IMR-90 (cell line): ENCODE measurements at regions not wholly inside any gene's neighbourhood (a gene's known extent, or its start where the extent isn't known, plus 50 kb on each side); places are given as distances from the start of the nearest gene placed in this dataset.

Experiments used
- ATAC-seq: fragments of 200-7000 bp; cut with Tn5 transposase; 2 replicates; pipeline ENCODE4 v1.9.1; 2020; ENCODE audit warnings: low read depth, mild to moderate bottlenecking, moderate library complexity
- BruUV-seq: library from RNA; stranded (reverse); fragments of 400-500 nt; replicated peaks from 2 replicates; lab custom pipeline; 2021; lab: Mats Ljungman, UMichigan
- CTCF ChIA-PET: fragments of 300-600 bp; formaldehyde crosslinking; extraction: SDS; loops from one replicate; lab custom pipeline; 2021; ENCODE audit warnings: antibody characterized with exemption; lab: Yijun Ruan, JAX
- POLR2A ChIA-PET: fragments of 300-600 bp; sonication (Branson Sonifier 250); formaldehyde crosslinking; loops from one replicate; lab custom pipeline; 2022; ENCODE audit warnings: antibody characterized with exemption; ENCODE audit not compliant: unreplicated experiment; lab: Charles Lee
- DNase-seq: peaks from one replicate; pipeline ENCODE4 v3.0.0; 2013
- H2AFZ ChIP-seq: replicated peaks from 2 replicates; pipeline ENCODE3; 2013; ENCODE audit warnings: low read length, mild to moderate bottlenecking; ENCODE audit not compliant: poor library complexity
- H2AK5ac ChIP-seq: 2 replicates; pipeline ENCODE4 v1.6.1; 2013; ENCODE audit warnings: low read depth, low read length, inconsistent platforms
- H2AK9ac ChIP-seq: replicated peaks from 2 replicates; pipeline ENCODE3; 2013; ENCODE audit warnings: mild to moderate bottlenecking, low read depth, low read length, moderate library complexity; ENCODE audit not compliant: poor library complexity
- H2BK120ac ChIP-seq: 2 replicates; pipeline ENCODE4 v1.6.1; 2013; ENCODE audit warnings: low read depth, low read length, inconsistent platforms
- H2BK15ac ChIP-seq: 3 replicates; pipeline ENCODE4 v1.6.1; 2013; ENCODE audit warnings: low read depth, low read length, inconsistent platforms
- H2BK20ac ChIP-seq: 2 replicates; pipeline ENCODE4 v1.6.1; 2013; ENCODE audit warnings: low read depth, mild to moderate bottlenecking, inconsistent platforms, low read length, moderate library complexity
- H2BK5ac ChIP-seq: 2 replicates; pipeline ENCODE4 v1.6.1; 2013; ENCODE audit warnings: mild to moderate bottlenecking, low read depth, low read length, inconsistent platforms; ENCODE audit not compliant: poor library complexity, severe bottlenecking
- H3K14ac ChIP-seq: replicated peaks from 2 replicates; pipeline ENCODE4 v1.6.1; 2013; ENCODE audit warnings: low read depth, low read length, inconsistent platforms
- H3K18ac ChIP-seq: 2 replicates; pipeline ENCODE4 v1.6.1; 2013; ENCODE audit warnings: low read depth, low read length, control low read depth
- H3K23ac ChIP-seq: 2 replicates; pipeline ENCODE4 v1.6.1; 2013; ENCODE audit warnings: low read depth, low read length, inconsistent platforms
- H3K27ac ChIP-seq: 2 replicates; pipeline ENCODE4 v1.5.1; 2013; ENCODE audit warnings: mild to moderate bottlenecking, control low read depth, low read length; ENCODE audit not compliant: insufficient read depth
- H3K27me3 ChIP-seq: 2 replicates; pipeline ENCODE4 v1.6.1; 2013; ENCODE audit warnings: low read length; ENCODE audit not compliant: control insufficient read depth, insufficient read depth
- H3K36me3 ChIP-seq: 2 replicates; pipeline ENCODE4 v1.6.1; 2013; ENCODE audit warnings: low read length, mixed read lengths; ENCODE audit not compliant: control insufficient read depth, insufficient read depth
- H3K4ac ChIP-seq: 2 replicates; pipeline ENCODE4 v1.6.1; 2013; ENCODE audit warnings: low read depth, low read length, inconsistent platforms
- H3K4me1 ChIP-seq: 2 replicates; pipeline ENCODE4 v1.6.1; 2013; ENCODE audit warnings: low read length, mixed read lengths; ENCODE audit not compliant: control insufficient read depth, insufficient read depth
- H3K4me2 ChIP-seq: 2 replicates; pipeline ENCODE4 v1.6.1; 2013; ENCODE audit warnings: low read depth, mild to moderate bottlenecking, control low read depth, low read length, moderate library complexity
- H3K4me3 ChIP-seq: 2 replicates; pipeline ENCODE4 v1.5.1; 2013; ENCODE audit warnings: low read depth, mild to moderate bottlenecking, control low read depth, low read length, moderate library complexity; ENCODE audit not compliant: insufficient read depth
- H3K56ac ChIP-seq: 2 replicates; pipeline ENCODE4 v1.6.1; 2013; ENCODE audit warnings: low read length, inconsistent platforms; ENCODE audit not compliant: insufficient read depth; ENCODE audit errors: extremely low read depth
- H3K79me1 ChIP-seq, 2 experiments: 2 replicates each; pipeline ENCODE4 v1.6.1; 2013; ENCODE audit warnings: low read length in 2 of 2, inconsistent platforms in 1 of 2, low read depth in 1 of 2
- H3K9ac ChIP-seq: 2 replicates; pipeline ENCODE4 v1.6.1; 2013; ENCODE audit warnings: low read depth, low read length, control low read depth
- H3K9me1 ChIP-seq: 2 replicates; pipeline ENCODE4 v1.6.1; 2013; ENCODE audit warnings: low read length, inconsistent platforms; ENCODE audit not compliant: insufficient read depth
- H3K9me3 ChIP-seq: 2 replicates; pipeline ENCODE4 v1.6.1; 2013; ENCODE audit warnings: low read length; ENCODE audit not compliant: control insufficient read depth, insufficient read depth
- H4K20me1 ChIP-seq: 2 replicates; pipeline ENCODE4 v1.6.1; 2013; ENCODE audit warnings: low read length, inconsistent platforms; ENCODE audit not compliant: insufficient read depth
- H4K5ac ChIP-seq: 2 replicates; pipeline ENCODE4 v1.6.1; 2013; ENCODE audit warnings: mild to moderate bottlenecking, low read depth, low read length, control low read depth
- H4K8ac ChIP-seq, 2 experiments: 2 replicates each; pipeline ENCODE4 v1.6.1; 2013; ENCODE audit warnings: low read depth in 2 of 2, low read length in 2 of 2, control low read depth in 1 of 2, inconsistent platforms in 1 of 2
- H4K91ac ChIP-seq: 2 replicates; pipeline ENCODE4 v1.6.1; 2013; ENCODE audit warnings: low read depth, low read length, inconsistent platforms; ENCODE audit not compliant: insufficient read depth
- CTCF ChIP-seq: conservative IDR thresholded peaks from 2 replicates; pipeline ENCODE4 v1.5.1; 2012; ENCODE audit warnings: mild to moderate bottlenecking, low read depth, low read length, improper control_type of control experiment
- MXI1 ChIP-seq: IDR thresholded peaks from 2 replicates; pipeline ENCODE4 v1.6.1; 2012; ENCODE audit warnings: low read depth, mild to moderate bottlenecking, low read length, moderate library complexity, borderline replicate concordance
- POLR2A ChIP-seq: IDR thresholded peaks from 2 replicates; pipeline ENCODE4 v1.6.1; 2012; ENCODE audit warnings: mild to moderate bottlenecking, low read depth, low read length
- SMC3 ChIP-seq: fragments of 150-350 bp; IDR thresholded peaks from 2 replicates; pipeline ENCODE4 v1.6.1; 2016; ENCODE audit warnings: low read depth, mild to moderate bottlenecking, antibody characterized with exemption, low read length, moderate library complexity
- WGBS, 2 experiments: methylation state at CpG; one replicate each; pipeline versions ENCODE4 v1.1.5 to v1.1.7; 2013; ENCODE audit warnings: missing lambda C conversion rate in 2 of 2; ENCODE audit not compliant: insufficient read length in 1 of 2; ENCODE audit errors: extremely low coverage in 2 of 2; 5-methylcytosine and 5-hydroxymethylcytosine counted together
- dilution Hi-C: fragments of 300-500 bp; cut with HindIII; formaldehyde crosslinking; loops from one replicate; pipeline ENCODE4 v1.14.3; 2018; ENCODE audit warnings: low sequenced_read_pairs; ENCODE audit not compliant: unreplicated experiment
- in situ Hi-C: fragments of 300-500 bp; cut with MboI; formaldehyde crosslinking; loops from 3 replicates; pipeline ENCODE4 v1.14.3; 2019; ENCODE audit warnings: low sequenced_read_pairs, inconsistent platforms, mixed read lengths
- intact Hi-C: fragments of 100-400 bp; cut with micrococcal nuclease; formaldehyde crosslinking; loops from 2 replicates; pipeline ENCODE4 v1.10.0; 2022

DNA sequence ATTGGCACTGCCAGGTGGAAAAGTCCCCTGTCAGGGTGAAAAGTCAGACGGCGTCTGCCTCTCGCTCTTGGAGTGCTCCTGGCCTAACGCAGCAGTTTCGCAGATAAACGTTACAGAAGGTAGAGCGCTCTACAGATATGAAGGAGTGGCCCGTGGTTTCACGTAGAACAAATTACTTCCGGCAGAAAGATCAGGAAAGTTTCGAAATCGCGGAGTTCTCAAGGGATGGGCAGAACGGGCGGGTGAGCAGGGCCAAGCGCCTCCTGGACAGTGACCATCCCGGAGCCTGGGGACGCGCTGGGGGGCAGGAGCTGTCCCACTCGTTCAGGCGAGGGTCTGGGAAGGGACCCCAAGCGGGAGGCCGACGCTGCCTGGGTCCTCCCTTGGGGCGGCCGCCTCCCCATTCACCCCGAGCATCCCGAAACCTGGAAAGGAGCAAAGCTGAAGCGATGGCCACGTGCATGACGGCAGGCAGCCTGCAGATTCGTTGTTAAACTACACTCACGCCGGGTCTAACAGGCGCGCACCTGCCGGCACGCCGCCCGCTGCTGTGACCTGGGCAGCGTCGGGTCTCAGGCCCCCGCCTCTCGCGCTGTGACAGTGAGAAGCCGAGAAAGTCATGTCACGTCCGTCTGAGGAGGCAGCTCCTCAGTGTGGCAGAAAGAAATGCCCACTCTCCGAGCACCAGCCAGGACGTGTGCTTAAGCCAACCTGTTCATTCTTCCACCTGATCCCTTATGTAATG is 122.9 kb upstream of the SALL3 start:
- Histone ChIP-seq H3K9ac (no peak overlapping the region), H3K9me3 (peaks cover 54% of the 10 kb centered on the region), H3K27ac (no peak overlapping the region), H2BK120ac (no peak overlapping the region), H2AK9ac (no peak overlapping the region), H3K23ac (no peak overlapping the region), H3K36me3 (no peaks in the 10 kb centered on the region), H3K56ac (no peak overlapping the region), H4K91ac (no peak overlapping the region), H3K4me1 (no peaks in the 10 kb centered on the region), H3K14ac (no peak overlapping the region), H3K4me3 (no peak overlapping the region), H3K27me3 (no peaks in the 10 kb centered on the region), H2BK5ac (no peak overlapping the region), H2AK5ac (no peak overlapping the region), H2AFZ (no peak overlapping the region), H4K8ac (no peak overlapping the region), H4K5ac (no peak overlapping the region), H3K9me1 (no peaks in the 10 kb centered on the region), H2BK15ac (no peak overlapping the region), H3K4me2 (no peak overlapping the region), H4K20me1 (no peaks in the 10 kb centered on the region), H2BK20ac (no peak overlapping the region), H3K18ac (no peak overlapping the region), H3K79me1 (no peaks in the 10 kb centered on the region), H3K4ac (no peak overlapping the region)
- DNase-seq (no peak), ATAC-seq (no peak)
- 75% methylated on average over 26 of the region's 50 CpGs; no CpG with 5 or more reads in 1 of the 2 experiments for WGBS, 2 experiments
- no peak for TF ChIP-seq MXI1
- TF ChIP-seq CTCF = no peak
- no peak for TF ChIP-seq POLR2A
- TF ChIP-seq SMC3 = no peak
- ChIA-PET CTCF (no interaction called here), POLR2A (no interaction called here)
- no TSS peak for BruUV-seq
- in situ Hi-C loops = no loop called here
- intact Hi-C loops = no loop called here
- dilution Hi-C loops = no loop called here
